ENCODE measurements at regions not wholly inside any gene's neighbourhood (a gene's known extent, or its start where the extent isn't known, plus 50 kb on each side); places are given as distances from the start of the nearest gene placed in this dataset.

DNA sequence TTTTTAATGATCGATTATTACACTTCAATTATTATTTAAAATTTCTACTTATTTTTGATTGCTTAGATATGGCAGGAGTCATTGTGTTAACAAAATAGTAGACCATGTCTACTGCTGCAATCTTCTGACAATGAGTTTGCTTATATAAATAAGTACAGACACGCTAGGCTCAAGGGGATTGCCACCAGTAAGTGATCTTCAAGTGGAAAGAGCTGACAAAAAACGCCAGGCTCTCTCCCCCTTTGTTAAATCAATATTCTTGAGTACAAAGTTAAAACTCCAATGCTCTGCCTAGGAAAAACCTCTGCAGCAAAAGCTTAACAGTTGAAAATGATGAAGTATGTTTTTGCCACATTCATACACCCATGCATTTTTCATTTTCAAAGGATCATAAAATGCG, 738.1 kb downstream of the HDGFL1 start:
- Histone ChIP-seq H3K4me1 (ENCODE audit: control insufficient read depth in 1 of 2, insufficient read depth in 2 of 2, low read length in 2 of 2) (no peaks in the 10 kb centered on the region; a peak in 1 of 4 replicates), H2AFZ (ENCODE audit: low read depth, low read length, poor library complexity, severe bottlenecking) (no peak overlapping the region), H3K9ac (ENCODE audit: low read length) (no peak overlapping the region), H3K4me2 (ENCODE audit: low read length) (no peak overlapping the region), H3K36me3 (ENCODE audit: control insufficient read depth in 1 of 2, insufficient read depth in 2 of 2, low read length in 2 of 2) (no peaks in the 10 kb centered on the region), H3K79me2 (ENCODE audit: insufficient read depth, low read length) (no peaks in the 10 kb centered on the region), H4K20me1 (ENCODE audit: insufficient read depth) (no peaks in the 10 kb centered on the region), H3K4me3 (replicated peaks in 1 of 2; ENCODE audit: low read depth in 1 of 2, low read length in 2 of 2) (no peak overlapping the region), H3K9me3 (ENCODE audit: control insufficient read depth in 1 of 2, insufficient read depth in 1 of 2, low read depth in 1 of 2, low read length in 2 of 2) (peaks cover 0 to 6% of the 10 kb centered on the region in 2 experiments; a peak in 2 of 4 replicates), H3K9me2 (ENCODE audit: insufficient read depth) (no peaks in the 10 kb centered on the region), H3K27ac (ENCODE audit: low read depth, low read length) (no peak overlapping the region), H3K27me3 (ENCODE audit: insufficient read depth, low read length) (no peaks in the 10 kb centered on the region)
- CTCF ChIA-PET, result no interaction called here
- intact Hi-C loops (cut with micrococcal nuclease), result no loop called here
- DNase-seq (ENCODE audit: low read depth, low spot score), result no peak
- RAD21 ChIA-PET (ENCODE audit: low non-redundant PET in 1 of 2, low total read pairs in 2 of 2, uncharacterized antibody in 2 of 2, unreplicated experiment in 2 of 2), result no interaction called here
- ATAC-seq, result no peak
- BruUV-seq (replicated peaks), result no TSS peak
- POLR2A ChIA-PET, result no interaction called here
- no peak for TF ChIP-seq EGR1 (IDR thresholded peaks at IDR 0.05; ENCODE audit: low read depth)
- no peak for TF ChIP-seq TCF7L2 (IDR thresholded peaks at IDR 0.05; ENCODE audit: borderline replicate concordance, extremely low read depth, insufficient read depth, insufficient read length)
- no peak for TF ChIP-seq POLR2A (IDR thresholded peaks at IDR 0.05; ENCODE audit: borderline replicate concordance, extremely low read depth, insufficient read depth, insufficient read length)
- TF ChIP-seq, protein P1, sequence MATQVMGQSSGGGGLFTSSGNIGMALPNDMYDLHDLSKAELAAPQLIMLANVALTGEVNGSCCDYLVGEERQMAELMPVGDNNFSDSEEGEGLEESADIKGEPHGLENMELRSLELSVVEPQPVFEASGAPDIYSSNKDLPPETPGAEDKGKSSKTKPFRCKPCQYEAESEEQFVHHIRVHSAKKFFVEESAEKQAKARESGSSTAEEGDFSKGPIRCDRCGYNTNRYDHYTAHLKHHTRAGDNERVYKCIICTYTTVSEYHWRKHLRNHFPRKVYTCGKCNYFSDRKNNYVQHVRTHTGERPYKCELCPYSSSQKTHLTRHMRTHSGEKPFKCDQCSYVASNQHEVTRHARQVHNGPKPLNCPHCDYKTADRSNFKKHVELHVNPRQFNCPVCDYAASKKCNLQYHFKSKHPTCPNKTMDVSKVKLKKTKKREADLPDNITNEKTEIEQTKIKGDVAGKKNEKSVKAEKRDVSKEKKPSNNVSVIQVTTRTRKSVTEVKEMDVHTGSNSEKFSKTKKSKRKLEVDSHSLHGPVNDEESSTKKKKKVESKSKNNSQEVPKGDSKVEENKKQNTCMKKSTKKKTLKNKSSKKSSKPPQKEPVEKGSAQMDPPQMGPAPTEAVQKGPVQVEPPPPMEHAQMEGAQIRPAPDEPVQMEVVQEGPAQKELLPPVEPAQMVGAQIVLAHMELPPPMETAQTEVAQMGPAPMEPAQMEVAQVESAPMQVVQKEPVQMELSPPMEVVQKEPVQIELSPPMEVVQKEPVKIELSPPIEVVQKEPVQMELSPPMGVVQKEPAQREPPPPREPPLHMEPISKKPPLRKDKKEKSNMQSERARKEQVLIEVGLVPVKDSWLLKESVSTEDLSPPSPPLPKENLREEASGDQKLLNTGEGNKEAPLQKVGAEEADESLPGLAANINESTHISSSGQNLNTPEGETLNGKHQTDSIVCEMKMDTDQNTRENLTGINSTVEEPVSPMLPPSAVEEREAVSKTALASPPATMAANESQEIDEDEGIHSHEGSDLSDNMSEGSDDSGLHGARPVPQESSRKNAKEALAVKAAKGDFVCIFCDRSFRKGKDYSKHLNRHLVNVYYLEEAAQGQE (IDR thresholded peaks at IDR 0.05; ENCODE audit: low read depth), result no peak
- TF ChIP-seq JUND (IDR thresholded peaks at IDR 0.05), result no peak
- TF ChIP-seq EZH2 (IDR thresholded peaks at IDR 0.05), result no peak
- TF ChIP-seq CEBPB (IDR thresholded peaks at IDR 0.05; ENCODE audit: low read depth), result no peak
- TF ChIP-seq, protein P2, sequence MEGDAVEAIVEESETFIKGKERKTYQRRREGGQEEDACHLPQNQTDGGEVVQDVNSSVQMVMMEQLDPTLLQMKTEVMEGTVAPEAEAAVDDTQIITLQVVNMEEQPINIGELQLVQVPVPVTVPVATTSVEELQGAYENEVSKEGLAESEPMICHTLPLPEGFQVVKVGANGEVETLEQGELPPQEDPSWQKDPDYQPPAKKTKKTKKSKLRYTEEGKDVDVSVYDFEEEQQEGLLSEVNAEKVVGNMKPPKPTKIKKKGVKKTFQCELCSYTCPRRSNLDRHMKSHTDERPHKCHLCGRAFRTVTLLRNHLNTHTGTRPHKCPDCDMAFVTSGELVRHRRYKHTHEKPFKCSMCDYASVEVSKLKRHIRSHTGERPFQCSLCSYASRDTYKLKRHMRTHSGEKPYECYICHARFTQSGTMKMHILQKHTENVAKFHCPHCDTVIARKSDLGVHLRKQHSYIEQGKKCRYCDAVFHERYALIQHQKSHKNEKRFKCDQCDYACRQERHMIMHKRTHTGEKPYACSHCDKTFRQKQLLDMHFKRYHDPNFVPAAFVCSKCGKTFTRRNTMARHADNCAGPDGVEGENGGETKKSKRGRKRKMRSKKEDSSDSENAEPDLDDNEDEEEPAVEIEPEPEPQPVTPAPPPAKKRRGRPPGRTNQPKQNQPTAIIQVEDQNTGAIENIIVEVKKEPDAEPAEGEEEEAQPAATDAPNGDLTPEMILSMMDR (IDR thresholded peaks at IDR 0.05 in 2 of 3, conservative IDR thresholded peaks at IDR 0.05 in 1 of 3; ENCODE audit: borderline replicate concordance in 1 of 3, insufficient read depth in 1 of 3, low read depth in 2 of 3, low read length in 2 of 3), result no peak
